WTC11 (cell line): ENCODE measurements at regions not wholly inside any gene's neighbourhood (a gene's known extent, or its start where the extent isn't known, plus 50 kb on each side); places are given as distances from the start of the nearest gene placed in this dataset.

Experiments
- ATAC-seq: fragments of 200-7000 bp; cut with Tn5 transposase; 2 replicates; pipeline ENCODE4 v1.10.0; 2021; ENCODE audit warnings: mild to moderate bottlenecking, moderate library complexity
- CTCF ChIA-PET: fragments of 300-600 bp; sonication (Branson Sonifier 250); formaldehyde crosslinking; loops from one replicate; lab custom pipeline; 2021; ENCODE audit warnings: antibody characterized with exemption; lab: Charles Lee
- POLR2A ChIA-PET: fragments of 350-600 bp; sonication (Branson Sonifier 250); formaldehyde crosslinking; loops from one replicate; lab custom pipeline; 2021; ENCODE audit warnings: antibody characterized with exemption; lab: Charles Lee
- DNase-seq: peaks from one replicate; pipeline ENCODE4 v3.0.0; 2021; ENCODE audit warnings: low spot score
- H3K27ac Mint-ChIP-seq: 2 replicates; pipeline ENCODE4 v1.8.0; 2021; ENCODE audit warnings: mixed read lengths
- H3K27me3 Mint-ChIP-seq: 2 replicates; pipeline ENCODE4 v1.8.0; 2021; ENCODE audit warnings: low read depth, mild to moderate bottlenecking, moderate library complexity, mixed read lengths
- H3K36me3 Mint-ChIP-seq: 2 replicates; pipeline ENCODE4 v1.8.0; 2021; ENCODE audit warnings: mixed read lengths
- H3K4me1 Mint-ChIP-seq: 2 replicates; pipeline ENCODE4 v1.8.0; 2022; ENCODE audit warnings: mixed read lengths
- H3K4me3 Mint-ChIP-seq: 2 replicates; pipeline ENCODE4 v1.8.0; 2021; ENCODE audit warnings: mild to moderate bottlenecking, moderate library complexity, mixed read lengths
- H3K9me3 Mint-ChIP-seq: 2 replicates; pipeline ENCODE4 v1.8.0; 2021; ENCODE audit warnings: mixed read lengths
- AFF4 ChIP-seq: sonication (generic); formaldehyde crosslinking; IDR thresholded peaks from 2 replicates; pipeline ENCODE4 v1.8.1; 2023; ENCODE audit warnings: mild to moderate bottlenecking, missing genetic modification reagents, borderline replicate concordance
- ATF1 ChIP-seq: sonication (generic); formaldehyde crosslinking; IDR thresholded peaks from 2 replicates; pipeline ENCODE4 v1.8.1; 2023; ENCODE audit warnings: mild to moderate bottlenecking, moderate library complexity, missing genetic modification reagents
- CDX4 ChIP-seq: fragments of 250-450 bp; sonication (Bioruptor Pico); IDR thresholded peaks from 2 replicates; pipeline ENCODE4 v1.9.0; 2021; ENCODE audit warnings: moderate library complexity, mild to moderate bottlenecking, inconsistent platforms, borderline replicate concordance
- CREM ChIP-seq: sonication (generic); formaldehyde crosslinking; IDR thresholded peaks from 2 replicates; pipeline ENCODE4 v1.8.1; 2022; ENCODE audit warnings: mild to moderate bottlenecking, missing genetic modification reagents, moderate library complexity
- CTCF ChIP-seq: fragments of 200-600 bp; IDR thresholded peaks from 2 replicates; pipeline ENCODE4 v1.8.0; 2022; ENCODE audit warnings: antibody characterized with exemption
- FOXJ3 ChIP-seq: sonication (generic); formaldehyde crosslinking; IDR thresholded peaks from 2 replicates; pipeline ENCODE4 v1.9.0; 2021; ENCODE audit warnings: missing genetic modification reagents, mild to moderate bottlenecking, borderline replicate concordance
- JAZF1 ChIP-seq: fragments of 250-450 bp; sonication (Bioruptor Pico); IDR thresholded peaks from 2 replicates; pipeline ENCODE4 v1.9.0; 2021; ENCODE audit warnings: moderate library complexity, mild to moderate bottlenecking, inconsistent platforms
- NR1H2 ChIP-seq: sonication (generic); formaldehyde crosslinking; IDR thresholded peaks from 2 replicates; pipeline ENCODE4 v1.9.0; 2021; ENCODE audit warnings: mild to moderate bottlenecking, moderate library complexity, missing genetic modification reagents
- SP1 ChIP-seq: sonication (generic); formaldehyde crosslinking; conservative IDR thresholded peaks from 2 replicates; pipeline ENCODE4 v1.8.1; 2022; ENCODE audit warnings: missing genetic modification reagents
- USF2 ChIP-seq: sonication (generic); formaldehyde crosslinking; IDR thresholded peaks from 2 replicates; pipeline ENCODE4 v1.8.1; 2023; ENCODE audit warnings: mild to moderate bottlenecking, missing genetic modification reagents, moderate library complexity
- ZNF317 ChIP-seq: sonication (generic); formaldehyde crosslinking; IDR thresholded peaks from 2 replicates; pipeline ENCODE4 v1.8.1; 2023; ENCODE audit warnings: low read depth, mild to moderate bottlenecking, moderate library complexity, missing genetic modification reagents, borderline replicate concordance
- ZNF425 ChIP-seq: fragments of 250-450 bp; sonication (Bioruptor Pico); conservative IDR thresholded peaks from 2 replicates; pipeline ENCODE4 v1.9.0; 2021; ENCODE audit warnings: mild to moderate bottlenecking
- ZNF532 ChIP-seq: fragments of 250-450 bp; sonication (Bioruptor Pico); IDR thresholded peaks from 2 replicates; pipeline ENCODE4 v1.9.0; 2021; ENCODE audit warnings: mild to moderate bottlenecking, borderline replicate concordance

GRCh38 chr10:113399065-113399464 lies 153.8 kb upstream of the HABP2 start:
- TF ChIP-seq NR1H2 (CRISPR knock-in tag), result no peak
- TF ChIP-seq FOXJ3, result no peak
- no peak for TF ChIP-seq USF2 (CRISPR knock-in tag)
- TF ChIP-seq ZNF425, result no peak
- TF ChIP-seq CDX4 (CRISPR knock-in tag), result no peak
- TF ChIP-seq JAZF1 (CRISPR knock-in tag), result no peak
- TF ChIP-seq CREM (CRISPR knock-in tag), result no peak
- no peak for TF ChIP-seq CTCF
- no peak for TF ChIP-seq AFF4
- TF ChIP-seq ATF1 (CRISPR knock-in tag), result no peak
- no peak for TF ChIP-seq SP1 (CRISPR knock-in tag)
- TF ChIP-seq ZNF532, result no peak
- no peak for TF ChIP-seq ZNF317 (CRISPR knock-in tag)
- ChIA-PET CTCF (interaction anchor here (1.5 kb wide), 1 partner anchor 14 kb away, joined by 8 read pairs; no protein-coding TSS in a partner anchor), POLR2A (no interaction called here)
- DNase-seq (no peak), ATAC-seq (no peak)
- Mint-ChIP-seq H3K27me3 (no peaks in the 10 kb centered on the region), H3K4me1 (peaks cover 18% of the 10 kb centered on the region), H3K36me3 (no peaks in the 10 kb centered on the region), H3K9me3 (peaks cover 11% of the 10 kb centered on the region), H3K27ac (no peak overlapping the region), H3K4me3 (no peak overlapping the region)
